ENCODE measurements at regions not wholly inside any gene's neighbourhood (a gene's known extent, or its start where the extent isn't known, plus 50 kb on each side); places are given as distances from the start of the nearest gene placed in this dataset.

- DNase-seq (no peak), ATAC-seq (ENCODE audit: low read depth) (no peak)
- H3K27me3 Mint-ChIP-seq, result peaks cover 30% of the 10 kb centered on the region
- Histone ChIP-seq H2AFZ (ENCODE audit: insufficient read depth, low read depth, low read length, poor library complexity, severe bottlenecking) (no peak overlapping the region), H3K36me3 (replicated peaks in 1 of 2; ENCODE audit: control extremely low read depth in 1 of 2, control insufficient read depth in 1 of 2, extremely low read depth in 1 of 2, insufficient read depth in 2 of 2, low read length in 1 of 2) (no peaks in the 10 kb centered on the region), H3K27ac (ENCODE audit: low read length in 2 of 2) (no peak overlapping the region), H4K20me1 (ENCODE audit: control insufficient read depth, insufficient read depth, low read length, poor library complexity, severe bottlenecking) (no peaks in the 10 kb centered on the region), H3K9me3 (ENCODE audit: control extremely low read depth in 1 of 3, control insufficient read depth in 2 of 3, insufficient read depth in 1 of 3, low read length in 2 of 3) (peaks cover 0 to 3% (median 0%) of the 10 kb centered on the region in 3 donors), H3K4me1 (ENCODE audit: control insufficient read depth in 2 of 2, insufficient read depth in 2 of 2, low read length in 2 of 2) (no peaks in the 10 kb centered on the region), H3K4me2 (replicated peaks; ENCODE audit: low read depth, low read length, poor library complexity, severe bottlenecking) (no peak overlapping the region), H3K27me3 (replicated peaks in 1 of 4; ENCODE audit: control extremely low read depth in 1 of 4, control insufficient read depth in 3 of 4, insufficient read depth in 4 of 4, low read length in 3 of 4) (peaks cover 0 to 20% (median 6%) of the 10 kb centered on the region in 4 experiments), H3K79me2 (ENCODE audit: control insufficient read depth, insufficient read depth, low read length) (no peaks in the 10 kb centered on the region), H3K9ac (ENCODE audit: low read length) (no peak overlapping the region), H3K4me3 (ENCODE audit: control extremely low read depth in 1 of 5, extremely low read depth in 1 of 5, insufficient read depth in 1 of 5, low read depth in 2 of 5, low read length in 4 of 5) (no peak overlapping the region)
- intact Hi-C loops (cut with micrococcal nuclease), result no loop called here
- CTCF ChIA-PET, result no interaction called here
- H3K4me1 Mint-ChIP-seq, result no peaks in the 10 kb centered on the region
- H3K27ac Mint-ChIP-seq, result no peak overlapping the region
- no peak overlapping the region for H3K4me3 Mint-ChIP-seq
- POLR2A ChIA-PET, result no interaction called here
- H3K9me3 Mint-ChIP-seq (ENCODE audit: insufficient read depth), result peaks cover 2% of the 10 kb centered on the region
- TF ChIP-seq EZH2 (IDR thresholded peaks at IDR 0.05; ENCODE audit: borderline replicate concordance, insufficient read depth, low read depth, low read length, poor library complexity, severe bottlenecking) (no peak), CTCF (IDR thresholded peaks at IDR 0.05) (no peak)
- 47% methylated on average over 4 of the region's 5 CpGs for WGBS (ENCODE audit: insufficient coverage)
Observed at GRCh38 chr6:165843121-165843520, 180.1 kb upstream of the PDE10A start.

GRCh38 chr6:165842281-165842936 is 179.4 kb upstream of the PDE10A start:
- DNase-seq (no peak), ATAC-seq (ENCODE audit: low read depth) (no peak)
- Mint-ChIP-seq H3K27ac (no peak overlapping the region), H3K9me3 (ENCODE audit: insufficient read depth) (peaks cover under 1% of the 10 kb centered on the region), H3K27me3 (peaks cover 32% of the 10 kb centered on the region), H3K4me1 (no peaks in the 10 kb centered on the region), H3K4me3 (no peak overlapping the region)
- no peak overlapping the region for H3K4me3 ChIP-seq (ENCODE audit: control extremely low read depth in 1 of 5, extremely low read depth in 1 of 5, insufficient read depth in 1 of 5, low read depth in 2 of 5, low read length in 4 of 5)
- no peaks in the 10 kb centered on the region for H3K79me2 ChIP-seq (ENCODE audit: control insufficient read depth, insufficient read depth, low read length)
- no peak overlapping the region for H3K4me2 ChIP-seq (replicated peaks; ENCODE audit: low read depth, low read length, poor library complexity, severe bottlenecking)
- H3K27ac ChIP-seq (ENCODE audit: low read length in 2 of 2), result no peak overlapping the region
- H3K4me1 ChIP-seq (ENCODE audit: control insufficient read depth in 2 of 2, insufficient read depth in 2 of 2, low read length in 2 of 2), result no peaks in the 10 kb centered on the region
- ChIA-PET CTCF (interaction anchor here (1.2 kb wide), 1 partner anchor 8 kb away, joined by 7 read pairs; no protein-coding TSS in a partner anchor), POLR2A (no interaction called here)
- 53% methylated on average over 5 of the region's 12 CpGs for WGBS (ENCODE audit: insufficient coverage)
- H3K9ac ChIP-seq (ENCODE audit: low read length), result no peak overlapping the region
- no peaks in the 10 kb centered on the region for H3K36me3 ChIP-seq (replicated peaks in 1 of 2; ENCODE audit: control extremely low read depth in 1 of 2, control insufficient read depth in 1 of 2, extremely low read depth in 1 of 2, insufficient read depth in 2 of 2, low read length in 1 of 2)
- intact Hi-C loops (cut with micrococcal nuclease), result no loop called here
- no peak for TF ChIP-seq CTCF (IDR thresholded peaks at IDR 0.05)
- TF ChIP-seq EZH2 (IDR thresholded peaks at IDR 0.05; ENCODE audit: borderline replicate concordance, insufficient read depth, low read depth, low read length, poor library complexity, severe bottlenecking), result no peak
- H4K20me1 ChIP-seq (ENCODE audit: control insufficient read depth, insufficient read depth, low read length, poor library complexity, severe bottlenecking), result no peaks in the 10 kb centered on the region
- peaks cover 0 to 3% (median 0%) of the 10 kb centered on the region in 3 donors for H3K9me3 ChIP-seq (ENCODE audit: control extremely low read depth in 1 of 3, control insufficient read depth in 2 of 3, insufficient read depth in 1 of 3, low read length in 2 of 3)
- H3K27me3 ChIP-seq (replicated peaks in 1 of 4; ENCODE audit: control extremely low read depth in 1 of 4, control insufficient read depth in 3 of 4, insufficient read depth in 4 of 4, low read length in 3 of 4), result peaks cover 0 to 19% (median 6%) of the 10 kb centered on the region in 4 experiments
- H2AFZ ChIP-seq (ENCODE audit: insufficient read depth, low read depth, low read length, poor library complexity, severe bottlenecking), result no peak overlapping the region

All from B cell (primary cell).